OCI-LY7 (cell line): ENCODE measurements at regions not wholly inside any gene's neighbourhood (a gene's known extent, or its start where the extent isn't known, plus 50 kb on each side); places are given as distances from the start of the nearest gene placed in this dataset.
A peak's percentile ranks its signal among the peaks of the same experiment; 100 is the strongest.

Experiments
- BruUV-seq: library from RNA; stranded (reverse); fragments of 400-500 nt; replicated peaks from 2 replicates; lab custom pipeline; 2021; lab: Mats Ljungman, UMichigan
- CTCF ChIA-PET: fragments of 300-600 bp; sonication (Branson Sonifier 250); formaldehyde crosslinking; loops from one replicate; lab custom pipeline; 2022; ENCODE audit warnings: antibody characterized with exemption; ENCODE audit not compliant: unreplicated experiment; lab: Charles Lee
- POLR2A ChIA-PET: fragments of 300-600 bp; sonication (Branson Sonifier 250); formaldehyde crosslinking; loops from one replicate; lab custom pipeline; 2022; ENCODE audit warnings: antibody characterized with exemption; lab: Charles Lee
- DNase-seq: peaks from one replicate; pipeline ENCODE4 v3.0.0-alpha.2; 2015; ENCODE audit warnings: low spot score
- H2AFZ ChIP-seq: fragments of 200-600 bp; sonication (generic), shearing (Covaris generic); 2 replicates; pipeline ENCODE4 v1.6.1; 2014; ENCODE audit warnings: mild to moderate bottlenecking, antibody characterized with exemption, low read length, moderate library complexity
- H3K27ac ChIP-seq: fragments of 200-600 bp; sonication (generic); 2 replicates; pipeline ENCODE4 v1.5.1; 2014; ENCODE audit warnings: mixed run types, low read depth, mild to moderate bottlenecking, moderate library complexity, low read length, inconsistent platforms; ENCODE audit not compliant: poor library complexity, severe bottlenecking
- H3K36me3 ChIP-seq: fragments of 200-600 bp; sonication (generic); 2 replicates; pipeline ENCODE4 v1.6.1; 2014; ENCODE audit warnings: mild to moderate bottlenecking, antibody characterized with exemption, low read length, moderate library complexity, mixed read lengths; ENCODE audit not compliant: insufficient read depth
- H3K4me1 ChIP-seq: fragments of 200-600 bp; sonication (generic); 2 replicates; pipeline ENCODE4 v1.5.1; 2014; ENCODE audit warnings: mild to moderate bottlenecking, low read length; ENCODE audit not compliant: insufficient read depth, poor library complexity, severe bottlenecking
- H3K4me2 ChIP-seq: fragments of 200-600 bp; sonication (generic); 2 replicates; pipeline ENCODE4 v1.6.1; 2014; ENCODE audit warnings: mild to moderate bottlenecking, low read length
- H3K4me3 ChIP-seq: fragments of 200-600 bp; sonication (generic); 2 replicates; pipeline ENCODE4 v1.5.1; 2014; ENCODE audit warnings: mild to moderate bottlenecking, low read depth, low read length; ENCODE audit not compliant: poor library complexity, severe bottlenecking
- H3K79me2 ChIP-seq: fragments of 200-600 bp; sonication (generic); 2 replicates; pipeline ENCODE4 v1.6.1; 2016; ENCODE audit warnings: low read depth, mild to moderate bottlenecking, low read length, moderate library complexity, mixed read lengths; ENCODE audit not compliant: insufficient read depth
- H3K9me2 ChIP-seq: fragments of 200-600 bp; sonication (generic); 2 replicates; pipeline ENCODE4 v1.6.1; 2016; ENCODE audit warnings: mild to moderate bottlenecking, low read length, mixed read lengths; ENCODE audit not compliant: insufficient read depth
- H3K9me3 ChIP-seq: fragments of 200-600 bp; sonication (generic); 2 replicates; pipeline ENCODE4 v1.6.1; 2014; ENCODE audit warnings: mild to moderate bottlenecking, mixed run types, low read length, mixed read lengths
- H4K20me1 ChIP-seq: fragments of 200-600 bp; sonication (generic); 2 replicates; pipeline ENCODE4 v1.6.1; 2014; ENCODE audit warnings: mild to moderate bottlenecking, antibody characterized with exemption, low read length, moderate library complexity, mixed read lengths; ENCODE audit not compliant: insufficient read depth
- CTCF ChIP-seq: fragments of 200-600 bp; sonication (generic); conservative IDR thresholded peaks from 2 replicates; pipeline ENCODE4 v1.5.1; 2014; ENCODE audit warnings: mild to moderate bottlenecking, antibody characterized with exemption, low read length, moderate library complexity, mixed read lengths
- EZH2phosphoT487 ChIP-seq: fragments of 200-600 bp; sonication (generic); IDR thresholded peaks from 2 replicates; pipeline ENCODE4 v1.6.1; 2018; ENCODE audit warnings: low read depth, borderline replicate concordance, mild to moderate bottlenecking, mixed run types, antibody characterized with exemption, low read length, moderate library complexity, mixed read lengths
- intact Hi-C: fragments of 100-400 bp; cut with micrococcal nuclease; formaldehyde crosslinking; loops from one replicate; pipeline ENCODE4 v1.10.0; 2022; ENCODE audit not compliant: unreplicated experiment

GRCh38 chr2:529852-530251 is 147.4 kb downstream of the TMEM18 start:
- ChIA-PET POLR2A (no interaction called here), CTCF (no interaction called here)
- no peaks in the 10 kb centered on the region for H3K4me1 ChIP-seq
- no peak overlapping the region for H3K4me2 ChIP-seq
- intact Hi-C loops, result loop anchor here (5.0 kb wide), 1 partner anchor 107 kb away; no protein-coding TSS in a partner anchor
- no peak for DNase-seq
- H3K4me3 ChIP-seq, result no peak overlapping the region
- BruUV-seq, result no TSS peak
- TF ChIP-seq CTCF (no peak), EZH2phosphoT487 (no peak)
- no peaks in the 10 kb centered on the region for H3K79me2 ChIP-seq
- H2AFZ ChIP-seq, result no peak overlapping the region
- H3K9me3 ChIP-seq, result no peaks in the 10 kb centered on the region
- H4K20me1 ChIP-seq, result no peaks in the 10 kb centered on the region
- H3K9me2 ChIP-seq, result no peaks in the 10 kb centered on the region
- no peaks in the 10 kb centered on the region for H3K36me3 ChIP-seq
- no peak overlapping the region for H3K27ac ChIP-seq

DNA sequence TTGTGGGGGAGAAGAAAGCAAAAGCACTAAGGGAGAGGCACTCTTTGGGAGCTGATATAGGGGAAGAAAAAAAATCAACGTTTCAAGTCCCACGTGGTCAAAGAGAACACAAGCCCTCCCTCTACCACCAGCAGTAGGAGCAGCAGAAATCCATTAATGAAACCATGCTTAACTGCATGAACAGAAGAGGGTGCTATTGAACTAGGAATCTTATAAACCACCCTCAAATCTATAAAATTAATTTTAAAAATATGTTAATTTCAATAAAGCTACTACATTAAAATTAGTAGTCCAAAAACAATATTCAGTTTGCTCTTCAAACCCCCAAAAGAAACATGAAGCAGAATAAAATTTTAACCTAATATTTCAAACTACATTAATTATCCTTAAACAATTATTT is 147.8 kb downstream of the TMEM18 start:
- peak overlapping the region; percentile 44; the same call in 1 of the 2 replicates for H2AFZ ChIP-seq
- no peaks in the 10 kb centered on the region for H3K9me3 ChIP-seq
- BruUV-seq, result no TSS peak
- POLR2A ChIA-PET, result no interaction called here
- no peak overlapping the region for H3K4me2 ChIP-seq
- no peaks in the 10 kb centered on the region for H4K20me1 ChIP-seq
- no peaks in the 10 kb centered on the region for H3K79me2 ChIP-seq
- TF ChIP-seq EZH2phosphoT487, result no peak
- TF ChIP-seq CTCF, result peak; percentile 70
- intact Hi-C loops, result loop anchor here (5.0 kb wide), 1 partner anchor 108 kb away; no protein-coding TSS in a partner anchor
- CTCF ChIA-PET, result no interaction called here
- no peak overlapping the region for H3K4me3 ChIP-seq
- no peaks in the 10 kb centered on the region for H3K36me3 ChIP-seq
- no peaks in the 10 kb centered on the region for H3K9me2 ChIP-seq
- no peak overlapping the region for H3K27ac ChIP-seq
- peak; percentile 26 for DNase-seq
- no peaks in the 10 kb centered on the region for H3K4me1 ChIP-seq

DNA sequence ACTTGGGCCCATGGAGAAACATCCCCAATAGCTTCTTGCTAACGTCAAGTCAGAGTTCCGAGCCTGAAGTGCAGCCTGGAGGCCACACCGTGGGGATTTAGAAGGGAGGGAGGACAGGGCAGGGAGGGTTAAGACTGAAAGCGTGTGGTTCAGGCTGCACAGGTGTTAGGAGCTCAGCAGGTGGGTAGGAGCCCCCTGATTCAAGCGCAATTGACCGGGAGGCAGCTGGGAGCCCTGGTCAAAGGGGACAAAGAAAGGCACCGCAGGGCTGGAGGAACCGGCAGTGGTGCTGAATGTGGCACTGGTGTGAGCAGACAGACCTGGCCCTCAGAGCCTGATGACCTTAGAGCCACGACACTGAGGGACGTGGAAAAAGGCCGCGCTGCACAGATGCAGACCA is 149.6 kb downstream of the TMEM18 start:
- DNase-seq, result no peak
- Histone ChIP-seq H3K4me2 (no peak overlapping the region), H3K36me3 (no peaks in the 10 kb centered on the region), H3K9me3 (no peaks in the 10 kb centered on the region), H3K9me2 (no peaks in the 10 kb centered on the region), H3K79me2 (no peaks in the 10 kb centered on the region), H3K27ac (no peak overlapping the region), H4K20me1 (no peaks in the 10 kb centered on the region), H2AFZ (no peak overlapping the region), H3K4me1 (no peaks in the 10 kb centered on the region), H3K4me3 (no peak overlapping the region)
- TF ChIP-seq EZH2phosphoT487, result no peak
- BruUV-seq, result no TSS peak
- ChIA-PET CTCF (no interaction called here), POLR2A (no interaction called here)
- intact Hi-C loops, result loop anchor here (5.0 kb wide), 1 partner anchor 110 kb away; no protein-coding TSS in a partner anchor
